ENCODE measurements at regions not wholly inside any gene's neighbourhood (a gene's known extent, or its start where the extent isn't known, plus 50 kb on each side); places are given as distances from the start of the nearest gene placed in this dataset.

DNA sequence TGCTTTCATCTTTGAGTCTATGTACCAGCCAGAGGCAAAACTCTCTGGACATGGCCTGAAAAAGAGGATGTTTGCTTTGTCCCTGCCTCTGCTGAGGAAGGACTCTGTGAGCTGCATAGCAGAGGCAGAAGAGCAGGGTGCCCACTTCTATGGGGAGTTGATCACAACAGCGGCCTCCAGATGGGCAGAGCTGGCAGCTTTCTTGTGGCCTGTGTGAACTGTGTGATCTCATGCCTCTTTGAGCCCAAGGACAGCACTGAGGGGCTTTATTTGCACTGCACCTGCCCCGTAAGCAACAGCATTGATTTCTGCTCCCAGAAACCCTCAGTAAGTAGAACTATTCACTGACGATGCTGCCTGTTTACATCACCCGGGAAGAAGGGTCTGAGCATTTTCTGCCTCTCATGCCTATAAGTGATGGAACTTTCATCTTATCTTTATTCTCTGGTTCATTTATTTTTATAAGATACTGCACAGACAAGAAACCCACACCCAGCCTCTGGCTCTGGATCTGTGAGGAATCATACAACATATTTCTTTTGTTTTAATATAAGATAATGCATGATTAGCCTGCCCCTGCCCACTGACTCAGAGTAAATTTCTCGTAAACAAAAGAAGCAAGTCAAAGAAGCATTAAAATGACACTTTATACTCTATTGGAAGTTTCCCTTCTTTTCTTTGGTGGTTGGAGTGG, 244.2 kb upstream of the SOX21 start:
- intact Hi-C loops (cut with micrococcal nuclease), result no loop called here
- TF ChIP-seq, protein P1, sequence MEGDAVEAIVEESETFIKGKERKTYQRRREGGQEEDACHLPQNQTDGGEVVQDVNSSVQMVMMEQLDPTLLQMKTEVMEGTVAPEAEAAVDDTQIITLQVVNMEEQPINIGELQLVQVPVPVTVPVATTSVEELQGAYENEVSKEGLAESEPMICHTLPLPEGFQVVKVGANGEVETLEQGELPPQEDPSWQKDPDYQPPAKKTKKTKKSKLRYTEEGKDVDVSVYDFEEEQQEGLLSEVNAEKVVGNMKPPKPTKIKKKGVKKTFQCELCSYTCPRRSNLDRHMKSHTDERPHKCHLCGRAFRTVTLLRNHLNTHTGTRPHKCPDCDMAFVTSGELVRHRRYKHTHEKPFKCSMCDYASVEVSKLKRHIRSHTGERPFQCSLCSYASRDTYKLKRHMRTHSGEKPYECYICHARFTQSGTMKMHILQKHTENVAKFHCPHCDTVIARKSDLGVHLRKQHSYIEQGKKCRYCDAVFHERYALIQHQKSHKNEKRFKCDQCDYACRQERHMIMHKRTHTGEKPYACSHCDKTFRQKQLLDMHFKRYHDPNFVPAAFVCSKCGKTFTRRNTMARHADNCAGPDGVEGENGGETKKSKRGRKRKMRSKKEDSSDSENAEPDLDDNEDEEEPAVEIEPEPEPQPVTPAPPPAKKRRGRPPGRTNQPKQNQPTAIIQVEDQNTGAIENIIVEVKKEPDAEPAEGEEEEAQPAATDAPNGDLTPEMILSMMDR (IDR thresholded peaks at IDR 0.05), result no peak
- H3K27me3 Mint-ChIP-seq, result peaks cover under 1% of the 10 kb centered on the region
- no peaks in the 10 kb centered on the region for H3K4me1 Mint-ChIP-seq
- no peak for ATAC-seq (ENCODE audit: low read depth)
- no peaks in the 10 kb centered on the region for H3K36me3 Mint-ChIP-seq (ENCODE audit: low read depth)
- H3K27ac Mint-ChIP-seq, result no peak overlapping the region
- DNase-seq, result no peak
- ChIA-PET POLR2A (no interaction called here), CTCF (no interaction called here)
- H3K4me3 Mint-ChIP-seq, result no peak overlapping the region
- no peaks in the 10 kb centered on the region for H3K9me3 Mint-ChIP-seq

DNA sequence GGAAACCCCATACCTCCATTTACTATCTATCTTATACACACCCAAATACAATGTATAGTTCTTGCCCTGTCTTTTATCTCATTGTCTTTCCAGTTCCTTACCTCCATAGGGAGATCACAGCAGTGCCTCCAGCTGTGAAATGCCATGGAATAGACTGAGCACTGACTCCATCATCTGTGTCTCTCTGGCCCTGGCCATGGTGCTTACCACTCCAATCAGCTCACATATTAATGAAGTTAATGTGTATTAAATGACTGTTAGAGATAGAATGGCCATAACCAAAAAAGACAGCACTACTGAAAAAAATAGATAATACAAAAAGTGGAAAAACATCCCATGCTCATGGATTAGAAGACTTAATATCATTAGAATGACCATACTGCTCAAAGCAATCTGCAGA, 240.4 kb upstream of the SOX21 start:
- ATAC-seq (ENCODE audit: low read depth), result no peak
- H3K27me3 Mint-ChIP-seq, result no peaks in the 10 kb centered on the region
- CTCF ChIA-PET, result no interaction called here
- H3K4me3 Mint-ChIP-seq, result no peak overlapping the region
- TF ChIP-seq, protein P1 (IDR thresholded peaks at IDR 0.05), result no peak
- no peak for DNase-seq
- no peak overlapping the region for H3K27ac Mint-ChIP-seq
- H3K36me3 Mint-ChIP-seq (ENCODE audit: low read depth), result no peaks in the 10 kb centered on the region
- POLR2A ChIA-PET, result no interaction called here
- H3K4me1 Mint-ChIP-seq, result no peaks in the 10 kb centered on the region
- intact Hi-C loops (cut with micrococcal nuclease), result no loop called here
- no peaks in the 10 kb centered on the region for H3K9me3 Mint-ChIP-seq

DNA sequence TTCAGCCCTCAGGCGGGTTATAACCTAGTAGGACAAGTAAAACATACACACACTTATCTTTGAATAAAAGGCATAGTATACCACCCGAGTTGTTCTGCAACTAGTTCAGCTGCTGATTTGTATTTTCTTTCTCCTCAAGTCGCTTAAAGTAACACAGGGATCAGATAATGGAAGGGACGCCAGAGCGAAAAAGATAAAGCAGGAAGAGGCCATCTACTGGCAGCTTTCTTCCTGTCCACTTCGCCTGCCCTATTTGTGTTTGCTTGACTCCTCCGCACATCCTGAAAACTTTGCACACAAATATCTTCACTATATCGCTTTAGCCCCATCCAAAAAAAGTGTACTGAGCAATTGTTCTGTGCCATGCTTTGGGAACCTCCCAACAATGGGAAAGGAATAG, 238.0 kb upstream of the SOX21 start:
- intact Hi-C loops (cut with micrococcal nuclease), result no loop called here
- no peaks in the 10 kb centered on the region for H3K27me3 Mint-ChIP-seq
- CTCF ChIA-PET, result no interaction called here

DNA sequence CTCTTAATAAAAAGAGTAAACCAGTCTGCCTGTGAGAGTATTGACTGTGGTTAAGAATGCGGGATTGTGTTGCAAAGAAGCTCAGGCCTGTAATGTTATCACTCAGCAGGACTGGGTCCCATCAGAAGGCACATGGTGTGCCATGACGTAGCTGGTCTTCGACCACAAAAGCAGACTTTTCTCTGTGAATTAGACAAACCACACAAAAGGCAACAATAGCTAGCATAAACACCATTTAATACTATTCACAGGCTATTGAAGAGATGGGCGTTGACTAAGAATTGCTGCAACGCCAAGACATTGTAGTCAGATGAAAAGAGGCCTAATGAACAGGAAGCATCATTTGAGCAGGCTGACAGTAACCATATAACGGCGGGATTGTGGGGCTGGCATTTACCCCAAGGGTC, 235.6 kb upstream of the SOX21 start:
- DNase-seq (no peak), ATAC-seq (ENCODE audit: low read depth) (no peak)
- ChIA-PET POLR2A (no interaction called here), CTCF (no interaction called here)
- TF ChIP-seq, protein P1 (IDR thresholded peaks at IDR 0.05), result no peak
- no peak overlapping the region for H3K4me3 Mint-ChIP-seq
- no peaks in the 10 kb centered on the region for H3K9me3 Mint-ChIP-seq
- intact Hi-C loops (cut with micrococcal nuclease), result no loop called here
- H3K36me3 Mint-ChIP-seq (ENCODE audit: low read depth), result no peaks in the 10 kb centered on the region
- no peaks in the 10 kb centered on the region for H3K4me1 Mint-ChIP-seq
- H3K27ac Mint-ChIP-seq, result no peak overlapping the region
- no peaks in the 10 kb centered on the region for H3K27me3 Mint-ChIP-seq

More for the DNA sequence above, 238.0 kb upstream of the SOX21 start:
- Mint-ChIP-seq H3K4me1 (no peaks in the 10 kb centered on the region), H3K36me3 (ENCODE audit: low read depth) (no peaks in the 10 kb centered on the region), H3K9me3 (no peaks in the 10 kb centered on the region), H3K4me3 (no peak overlapping the region), H3K27ac (no peak overlapping the region)
- ATAC-seq (ENCODE audit: low read depth), result no peak
- TF ChIP-seq, protein P1 (IDR thresholded peaks at IDR 0.05), result no peak
- POLR2A ChIA-PET, result no interaction called here
- DNase-seq, result no peak

DNA sequence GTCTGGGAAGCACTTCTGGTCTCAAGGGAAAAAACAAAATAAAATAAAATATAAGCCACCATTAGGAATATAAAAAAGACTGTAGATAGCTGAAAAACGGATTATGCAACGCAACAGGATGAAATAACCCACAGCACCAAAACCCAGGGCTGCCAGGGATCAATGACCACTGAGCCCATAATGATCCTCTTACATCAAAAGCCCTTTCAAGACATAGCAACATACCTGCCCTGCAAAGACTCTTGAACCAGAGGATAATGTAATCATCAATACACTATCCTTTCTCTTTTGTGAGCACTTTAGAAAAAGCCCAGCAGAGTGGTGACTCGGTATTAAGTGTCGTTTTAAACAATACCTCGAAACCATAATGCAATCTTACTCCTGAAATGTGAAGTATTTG, 235.0 kb upstream of the SOX21 start:
- POLR2A ChIA-PET, result no interaction called here

More for the DNA sequence above, 235.0 kb upstream of the SOX21 start:
- H3K27me3 Mint-ChIP-seq, result no peaks in the 10 kb centered on the region
- DNase-seq (no peak), ATAC-seq (ENCODE audit: low read depth) (no peak)
- H3K27ac Mint-ChIP-seq, result no peak overlapping the region
- no peaks in the 10 kb centered on the region for H3K36me3 Mint-ChIP-seq (ENCODE audit: low read depth)
- CTCF ChIA-PET, result no interaction called here
- TF ChIP-seq, protein P1 (IDR thresholded peaks at IDR 0.05), result no peak
- no peaks in the 10 kb centered on the region for H3K4me1 Mint-ChIP-seq
- H3K4me3 Mint-ChIP-seq, result no peak overlapping the region
- no peaks in the 10 kb centered on the region for H3K9me3 Mint-ChIP-seq
- intact Hi-C loops (cut with micrococcal nuclease), result no loop called here

Measured in activated B cell treated with CpG ODN at 0.5 μM for 24 hours (primary cell).